SHP77 treated with DMSO at 0.1 percent for 48 hours (cell line): ENCODE measurements at regions not wholly inside any gene's neighbourhood (a gene's known extent, or its start where the extent isn't known, plus 50 kb on each side); places are given as distances from the start of the nearest gene placed in this dataset.

Source experiments
- DNase-seq: peaks from one replicate; lab custom pipeline; 2025; lab: John Stamatoyannopoulos, UW

DNA sequence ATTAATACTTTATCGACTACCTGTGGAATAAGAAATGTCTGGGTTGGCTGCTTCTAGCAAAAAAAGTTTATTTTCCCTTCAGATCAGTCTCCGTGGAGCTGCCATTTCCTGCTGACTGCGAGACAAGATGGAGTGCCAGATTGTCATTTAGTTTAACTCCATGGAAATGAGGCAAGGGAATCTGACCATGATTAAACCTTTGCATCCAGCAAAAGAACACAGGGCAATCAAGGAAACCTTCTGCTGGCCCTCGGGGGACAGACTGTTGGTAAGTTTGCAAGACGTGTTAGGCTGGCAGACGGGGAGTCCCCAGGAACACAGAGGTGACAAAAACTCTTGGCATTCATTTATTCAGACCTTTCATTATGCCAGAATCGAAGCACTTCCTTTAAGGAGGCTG lies 52.2 kb upstream of the SPACA1 start:
- no peak for DNase-seq

DNA sequence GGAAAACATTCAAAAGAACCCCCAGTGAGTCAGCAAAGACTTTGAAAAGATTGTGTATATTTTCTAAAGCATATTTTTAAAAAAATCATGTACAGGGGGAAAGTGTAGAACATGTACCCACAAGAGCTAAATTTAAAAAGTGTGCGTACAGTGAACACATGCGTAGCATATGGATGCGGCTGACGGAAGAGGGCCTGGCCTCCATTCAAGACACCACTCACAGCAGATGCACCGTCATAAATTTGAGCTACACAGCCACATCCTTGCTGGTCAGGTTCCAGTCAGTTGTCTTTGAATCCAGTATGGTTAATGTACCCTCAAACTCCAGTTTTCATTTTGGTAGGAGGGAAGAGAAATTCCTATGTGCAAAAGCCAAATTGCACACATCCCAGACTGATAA lies 54.3 kb upstream of the SPACA1 start:
- DNase-seq: no peak

DNA sequence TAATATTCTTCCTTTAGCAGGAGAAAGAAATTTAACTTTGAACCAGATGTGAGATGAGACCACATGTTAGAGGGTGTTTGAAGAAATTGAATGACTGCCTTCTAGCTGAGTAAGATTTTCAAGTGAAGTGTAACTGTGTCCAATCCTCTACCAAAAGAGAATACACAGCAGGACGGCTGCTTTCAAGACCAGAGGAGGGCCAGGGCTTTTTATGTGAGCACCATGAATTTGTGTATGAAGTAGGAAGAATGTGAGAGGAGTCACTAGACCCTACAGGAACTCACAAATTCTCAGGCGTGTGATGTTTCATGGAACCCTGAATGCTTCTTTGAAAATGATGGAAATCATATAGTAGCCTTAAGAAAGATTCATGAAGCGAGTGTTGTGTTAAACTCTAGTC lies 56.8 kb upstream of the SPACA1 start:
- DNase-seq: no peak

DNA sequence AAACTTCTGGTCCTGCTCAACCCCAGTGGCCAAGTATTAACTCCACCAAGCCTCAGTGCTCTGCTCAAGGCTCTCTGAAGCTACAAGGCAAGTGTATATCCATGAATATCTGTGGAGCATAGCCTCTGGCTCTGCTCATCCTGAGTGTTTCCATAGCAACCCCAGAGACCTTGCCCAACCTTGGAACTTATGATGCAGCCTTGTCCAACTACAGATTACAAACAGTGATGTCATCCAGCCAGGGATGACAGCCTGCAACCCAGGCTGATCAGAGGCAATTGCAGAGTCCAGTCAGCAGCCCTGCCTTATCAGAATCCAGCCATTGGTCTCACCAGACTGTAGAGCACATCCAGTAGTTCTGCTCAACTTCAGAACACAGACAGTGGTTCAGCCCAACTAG lies 65.5 kb upstream of the SPACA1 start:
- DNase-seq: no peak

DNA sequence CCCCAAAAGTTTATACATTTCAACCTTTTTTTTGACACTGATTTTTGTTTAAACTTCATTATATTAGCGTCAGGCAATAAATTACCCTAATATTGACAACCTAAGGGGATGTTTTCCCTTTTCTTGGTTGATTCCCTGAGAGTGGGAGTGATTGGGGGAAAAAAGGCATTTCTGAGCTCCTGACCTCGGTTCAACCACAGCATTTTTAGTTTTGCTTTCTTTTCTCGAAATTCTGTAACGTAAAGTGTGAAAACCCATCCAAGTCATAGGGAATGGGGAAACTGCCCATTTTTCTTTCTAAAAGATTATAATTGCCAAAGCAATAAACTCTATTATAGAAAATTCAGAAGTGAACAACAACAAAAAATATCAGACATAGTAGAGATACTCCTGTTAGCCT lies 67.9 kb upstream of the SPACA1 start:
- DNase-seq: no peak

DNA sequence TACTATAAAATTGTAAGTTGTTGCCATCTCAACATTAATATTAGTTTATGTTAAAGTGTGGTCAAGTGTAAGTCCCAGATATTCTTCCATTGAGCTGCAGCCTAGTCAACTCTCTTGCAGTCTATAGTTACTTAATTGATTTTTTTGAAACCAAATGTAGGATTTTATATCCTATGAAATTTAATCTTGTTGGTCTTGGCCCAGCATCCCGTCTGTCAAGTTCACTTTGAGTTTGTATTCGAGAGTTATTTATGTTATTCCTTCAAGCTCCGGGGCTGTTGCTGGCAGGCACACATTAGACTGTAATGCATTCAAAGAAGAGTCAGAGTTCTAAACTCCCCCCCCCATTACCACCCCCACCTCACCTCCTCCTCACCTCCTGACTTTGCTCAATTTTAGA lies 71.0 kb upstream of the SPACA1 start:
- no peak for DNase-seq

DNA sequence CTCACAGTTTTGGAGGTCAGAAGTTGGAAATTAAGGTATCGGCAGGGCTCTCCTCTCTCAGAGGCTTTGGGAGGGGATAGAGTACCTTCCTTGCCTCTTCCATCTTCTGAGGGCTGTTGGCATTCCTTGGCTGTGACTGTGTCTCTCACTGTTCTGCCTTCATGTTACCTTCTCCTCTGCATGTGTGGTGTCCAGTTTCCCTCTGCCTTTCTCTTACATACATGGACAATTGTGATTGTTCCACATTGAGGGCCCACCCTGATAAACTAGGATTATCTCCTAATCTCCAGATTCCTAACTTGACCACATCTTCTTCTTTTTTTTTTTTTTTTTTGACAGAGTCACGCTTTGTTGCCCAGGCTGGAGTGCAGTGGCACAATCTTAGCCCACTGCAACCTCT lies 72.1 kb upstream of the SPACA1 start:
- DNase-seq: no peak

DNA sequence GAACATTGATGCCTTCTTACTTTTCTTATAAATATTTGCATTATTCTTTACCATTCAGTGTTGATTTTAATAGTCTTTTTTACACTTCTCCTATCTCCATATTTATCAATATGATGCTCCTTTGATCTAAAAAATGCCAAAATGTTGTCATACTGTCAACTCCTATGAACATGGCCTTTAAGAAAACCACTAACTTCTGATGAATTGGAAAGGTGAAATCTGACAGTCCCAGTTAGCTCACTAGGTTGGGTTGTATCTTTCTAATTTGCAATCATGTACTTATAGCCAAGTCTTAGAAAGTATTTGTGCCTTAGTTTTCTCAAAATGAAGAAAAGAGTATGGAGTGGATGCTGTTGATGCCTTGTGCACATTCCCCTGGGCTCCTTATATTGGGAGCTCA lies 75.4 kb upstream of the SPACA1 start:
- no peak for DNase-seq

DNA sequence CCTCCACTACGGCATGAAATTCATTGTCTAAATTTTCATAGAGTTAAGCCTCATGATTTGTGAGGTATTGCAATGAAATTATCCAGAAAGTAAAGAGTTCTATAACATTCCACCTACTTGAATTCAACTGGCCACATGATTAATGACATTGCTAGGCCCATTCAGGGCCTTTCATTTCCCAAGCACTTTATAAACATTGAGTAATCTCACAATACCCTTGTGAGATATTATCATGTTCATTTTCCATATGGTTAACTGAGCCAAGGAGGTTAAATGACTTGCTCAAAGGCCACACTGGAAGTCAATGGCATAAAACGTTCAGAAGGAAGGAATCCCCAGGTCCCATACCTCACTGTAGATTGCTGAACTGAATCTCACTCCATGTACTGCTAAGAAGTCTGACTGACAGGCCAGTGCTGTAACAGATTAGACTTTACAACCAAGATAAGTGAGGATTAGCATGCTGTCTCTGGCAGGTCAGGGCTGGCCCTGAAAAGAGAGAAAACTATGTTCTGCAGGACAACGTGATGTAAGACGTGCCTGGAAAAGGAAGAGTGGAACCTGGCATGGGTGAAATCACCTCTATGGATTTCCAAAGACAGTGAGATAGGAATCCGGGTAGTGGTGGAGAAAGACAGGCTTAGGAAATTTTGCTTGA lies 75.9 kb upstream of the SPACA1 start:
- no peak for DNase-seq

DNA sequence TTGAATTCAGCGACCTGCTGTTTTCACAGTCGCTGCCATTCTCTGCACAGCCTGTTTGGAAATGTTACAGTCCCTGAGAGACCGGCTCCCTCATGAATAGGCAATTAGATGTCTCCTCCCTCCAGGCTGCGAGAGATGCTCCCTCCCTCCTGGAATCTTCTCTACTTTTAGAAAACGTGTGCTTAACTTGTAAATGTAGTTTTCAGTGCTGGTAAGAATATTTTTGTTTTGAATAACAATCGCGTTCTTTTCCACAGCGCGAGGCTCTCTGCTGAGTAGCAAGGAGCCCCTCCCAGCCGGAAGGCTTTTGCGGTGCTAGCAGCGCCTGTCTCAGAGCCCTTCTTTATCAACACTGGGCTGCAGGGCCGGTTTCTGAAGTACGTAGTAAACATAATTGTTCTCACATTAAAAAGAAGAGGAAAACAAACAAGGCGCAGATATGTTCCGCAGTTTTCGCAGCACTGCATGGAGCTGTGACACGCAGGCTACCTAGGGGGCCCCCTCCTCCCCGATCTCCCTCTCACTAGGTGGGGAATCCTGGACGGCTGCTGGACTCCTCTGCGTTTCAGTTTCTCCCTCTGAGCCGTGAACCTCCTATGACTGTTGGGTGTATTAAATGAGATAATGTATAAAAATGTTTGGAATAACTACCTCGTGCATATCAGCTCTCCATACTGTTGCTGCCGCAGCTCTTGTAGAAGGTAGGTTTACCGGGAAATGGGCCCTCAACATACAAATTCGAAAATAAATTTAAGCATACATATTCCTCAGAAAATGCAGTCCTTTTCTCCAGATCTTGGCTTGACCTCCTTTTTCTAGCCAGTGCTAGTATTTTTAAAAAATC lies 79.0 kb upstream of the SPACA1 start:
- no peak for DNase-seq

DNA sequence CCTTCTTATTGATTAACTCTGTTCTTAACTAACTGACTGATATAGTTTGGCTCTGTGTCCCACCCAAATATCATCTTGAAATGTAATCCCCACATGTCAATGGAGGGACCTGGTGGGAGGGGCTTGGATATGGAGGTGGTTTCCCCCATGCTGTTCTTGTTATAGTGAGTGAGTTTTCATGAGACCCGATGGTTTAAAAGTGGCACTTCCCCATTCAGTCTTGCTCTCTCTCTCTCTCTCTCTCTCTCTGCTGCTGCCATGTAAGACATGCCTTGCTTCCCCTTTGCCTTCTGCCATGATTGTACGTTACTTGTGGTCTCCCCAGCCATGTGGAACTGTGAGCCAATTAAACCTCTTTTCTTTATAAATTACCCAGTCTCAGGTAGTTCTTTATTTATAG lies 81.8 kb upstream of the SPACA1 start:
- no peak for DNase-seq

DNA sequence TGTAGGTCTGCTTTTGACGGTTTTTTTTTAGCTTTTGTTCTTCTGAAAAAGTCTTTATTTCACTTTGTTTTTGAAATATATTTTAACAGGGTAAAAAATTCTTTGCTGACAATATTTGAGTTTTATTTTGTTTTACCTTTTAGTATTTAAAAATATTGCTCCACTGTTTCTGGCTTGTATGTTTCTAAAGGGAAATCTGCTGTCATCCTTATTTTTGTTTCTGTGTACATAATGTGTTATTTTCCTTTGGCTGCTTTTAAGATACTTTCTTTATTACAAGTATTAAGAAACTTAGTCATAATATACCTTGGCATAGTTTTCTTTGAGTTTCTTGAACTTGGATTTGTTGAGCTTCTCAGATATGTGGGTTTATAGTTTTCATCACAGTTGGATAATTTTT lies 88.6 kb upstream of the SPACA1 start:
- DNase-seq: no peak

DNA sequence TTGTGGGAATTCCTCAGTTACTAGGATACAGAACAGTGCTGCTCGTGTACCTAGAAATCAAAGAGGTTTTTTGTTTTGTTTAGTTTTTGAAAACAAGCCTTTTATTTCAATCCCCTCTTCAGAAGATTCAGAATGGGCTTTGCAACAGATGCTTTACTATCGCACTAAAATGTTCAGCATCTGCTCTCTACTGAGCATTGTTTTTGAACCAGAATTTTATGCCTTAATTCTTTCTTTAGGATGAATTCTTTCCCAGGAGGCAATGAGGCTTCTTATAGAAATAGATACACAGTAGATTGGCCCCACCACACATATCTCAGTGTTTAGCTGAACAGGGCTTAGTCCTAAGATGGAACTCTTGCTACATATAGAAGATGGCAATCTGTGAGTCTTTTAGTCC lies 95.9 kb upstream of the SPACA1 start:
- no peak for DNase-seq

DNA sequence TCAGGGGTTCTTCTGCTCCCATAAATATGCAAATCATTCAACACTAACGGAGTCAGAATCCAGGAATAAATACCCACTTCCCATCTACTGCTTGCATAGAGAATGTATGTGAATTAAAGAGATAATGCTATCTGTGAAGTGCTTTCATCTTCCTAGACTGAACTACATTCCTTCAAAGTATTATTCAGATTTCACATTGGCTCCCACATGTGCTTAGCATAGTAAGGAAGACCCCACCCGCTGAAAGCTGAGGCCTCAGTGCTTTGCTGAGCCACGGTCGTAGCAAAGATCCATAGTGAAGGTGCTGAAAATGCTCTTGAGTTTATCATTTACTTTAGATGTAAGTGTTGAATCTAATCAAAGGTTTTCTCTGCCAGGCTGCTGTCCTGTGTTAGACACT lies 97.0 kb upstream of the SPACA1 start:
- no peak for DNase-seq

DNA sequence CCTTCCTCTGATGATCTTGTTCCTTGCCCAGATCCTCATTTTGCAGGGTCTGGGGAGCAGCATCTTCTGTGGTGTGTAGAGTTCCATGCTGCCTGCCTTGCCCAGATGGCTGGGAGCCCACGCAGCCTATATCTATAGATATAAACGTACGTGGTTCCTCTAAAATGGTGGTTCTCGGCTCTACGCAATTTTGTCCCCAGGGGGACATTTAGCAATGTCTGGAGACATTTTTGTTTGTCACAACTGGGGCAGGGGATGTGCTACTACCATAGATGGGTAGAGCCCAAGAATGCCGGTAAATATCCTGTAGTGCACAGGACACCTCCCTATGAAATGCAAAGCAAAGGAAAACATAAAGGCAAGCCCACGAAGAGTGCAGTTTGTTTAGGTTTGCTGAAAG lies 98.4 kb upstream of the SPACA1 start:
- DNase-seq: no peak

DNA sequence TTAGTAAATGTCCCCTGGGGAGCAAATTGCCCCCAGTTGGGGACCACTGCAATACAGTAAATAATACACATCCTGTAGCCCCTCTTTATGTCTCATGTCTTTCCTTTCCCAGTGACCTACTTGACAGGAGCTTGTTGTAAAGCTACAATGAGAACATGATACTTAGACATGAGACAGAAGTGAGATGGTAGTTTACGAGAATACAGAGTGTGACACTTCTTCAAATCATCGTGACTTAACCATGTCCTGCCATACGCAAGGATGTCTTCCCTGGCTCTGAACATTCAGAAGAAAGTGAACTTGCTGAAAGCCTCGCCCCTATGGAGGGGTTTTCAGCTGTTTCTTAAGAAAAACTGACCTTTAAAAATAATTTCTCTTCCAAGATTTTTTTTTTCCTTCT lies 101.0 kb upstream of the SPACA1 start:
- no peak for DNase-seq

DNA sequence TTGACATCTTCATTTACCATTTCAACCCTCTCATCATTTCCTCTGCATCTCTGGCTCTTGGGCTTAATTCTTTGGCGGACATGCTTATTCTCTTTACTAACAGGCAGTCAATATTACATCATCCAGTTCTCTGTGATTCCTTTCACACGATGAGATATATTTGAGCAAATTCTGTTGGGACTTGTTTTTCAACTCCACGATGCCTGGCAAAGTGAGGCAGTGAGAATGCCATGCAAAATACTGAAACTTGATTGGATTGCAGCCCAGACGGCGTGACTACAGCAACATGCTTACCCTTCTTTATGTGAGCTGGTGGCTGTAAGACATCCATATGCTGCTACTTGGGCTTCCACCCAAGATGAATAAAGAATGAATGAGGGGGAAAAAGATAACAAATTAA lies 101.7 kb upstream of the SPACA1 start:
- no peak for DNase-seq

DNA sequence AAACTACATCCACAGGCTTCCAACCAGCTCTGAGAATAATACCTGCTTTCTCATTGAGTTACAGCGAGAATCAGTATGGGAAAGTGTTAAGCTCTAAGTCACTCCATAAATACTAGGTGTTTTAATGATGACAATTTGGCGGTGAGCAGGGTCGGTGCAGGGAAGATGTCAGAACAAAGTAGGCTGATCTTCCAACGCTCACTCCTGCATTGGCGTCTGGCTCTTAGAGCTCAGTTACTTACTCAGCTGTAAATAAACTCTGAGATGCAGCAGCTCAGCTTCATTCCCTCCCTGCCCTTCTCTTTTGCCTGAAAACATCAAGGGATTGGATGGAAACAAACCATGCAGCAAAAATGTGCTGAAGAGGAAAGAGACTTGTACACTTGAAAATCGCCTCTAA lies 102.5 kb upstream of the SPACA1 start:
- DNase-seq: no peak

DNA sequence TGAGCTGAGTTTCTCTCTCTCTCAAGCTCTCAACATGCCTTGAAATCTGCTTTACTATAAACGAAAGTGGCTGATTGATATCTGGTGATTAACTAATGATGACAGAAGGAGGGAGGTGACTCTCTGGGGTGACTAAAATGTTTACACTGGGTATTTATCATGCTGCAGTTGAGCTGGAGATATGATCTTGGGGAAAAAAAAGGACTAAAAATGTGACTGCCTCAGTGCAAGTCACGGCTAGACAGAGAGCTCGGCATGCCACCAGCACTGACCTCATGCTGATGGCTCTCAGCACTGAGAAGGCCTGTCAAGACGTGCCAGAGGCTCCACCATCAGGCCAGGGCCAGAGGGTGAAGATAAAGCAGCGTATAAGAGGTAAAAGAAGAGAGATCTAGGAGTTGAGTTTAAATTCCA lies 103.1 kb upstream of the SPACA1 start:
- peak; percentile 19 for DNase-seq

DNA sequence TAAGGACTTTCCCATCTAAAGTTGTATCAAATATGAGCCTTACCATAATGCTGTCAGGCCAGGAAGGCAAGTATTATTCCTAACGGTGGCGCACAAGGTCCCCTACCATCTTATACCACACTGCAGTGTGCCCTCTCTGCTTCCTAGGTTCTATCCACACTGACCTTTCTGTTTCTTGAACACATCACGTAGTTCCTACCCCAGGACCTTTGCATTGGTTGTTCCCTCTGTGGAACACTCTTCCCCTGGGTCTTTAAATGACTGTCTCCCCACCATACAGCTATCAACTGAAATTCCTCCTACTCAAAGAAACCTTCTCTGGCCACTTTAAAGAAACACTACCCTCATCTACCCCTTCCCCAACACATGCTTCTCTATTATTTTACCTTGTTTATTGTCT lies 104.5 kb upstream of the SPACA1 start:
- DNase-seq: no peak

DNA sequence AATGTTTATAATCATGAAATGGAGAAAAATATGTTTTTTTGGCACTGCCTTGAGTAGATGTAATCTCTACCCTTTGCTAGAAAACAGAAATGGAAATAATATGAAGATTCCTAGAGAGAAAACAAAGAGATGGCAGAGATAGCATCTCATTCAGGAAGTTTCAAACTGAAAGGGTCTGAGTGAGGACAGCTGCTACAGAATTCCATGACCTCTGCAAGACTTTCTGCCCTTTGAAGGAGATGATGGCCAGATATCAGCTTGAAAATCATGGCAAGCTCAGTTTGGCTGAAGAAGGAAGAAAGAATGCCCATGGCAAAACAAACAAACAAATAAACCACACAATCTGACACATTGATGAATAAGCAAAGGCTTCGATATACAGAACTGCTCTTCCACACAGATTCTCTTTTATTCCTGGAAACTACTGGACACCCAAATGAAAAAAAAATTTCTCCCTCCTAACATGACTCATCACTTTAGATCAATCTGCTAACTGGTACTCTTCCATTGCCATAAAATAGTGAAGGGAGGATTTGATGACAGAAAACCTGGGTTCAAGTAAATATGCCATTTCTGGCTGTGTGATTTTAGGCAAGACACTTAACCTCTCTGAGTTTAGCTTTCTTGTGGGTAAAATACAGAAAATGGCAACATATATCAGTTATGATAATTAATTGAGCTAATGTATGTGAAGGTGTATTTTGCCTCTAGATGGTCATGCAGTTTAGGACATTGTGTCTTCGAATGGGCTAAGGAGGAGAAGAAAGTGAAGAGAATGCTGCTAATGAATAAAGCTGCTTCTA lies 105.9 kb upstream of the SPACA1 start:
- DNase-seq: no peak

DNA sequence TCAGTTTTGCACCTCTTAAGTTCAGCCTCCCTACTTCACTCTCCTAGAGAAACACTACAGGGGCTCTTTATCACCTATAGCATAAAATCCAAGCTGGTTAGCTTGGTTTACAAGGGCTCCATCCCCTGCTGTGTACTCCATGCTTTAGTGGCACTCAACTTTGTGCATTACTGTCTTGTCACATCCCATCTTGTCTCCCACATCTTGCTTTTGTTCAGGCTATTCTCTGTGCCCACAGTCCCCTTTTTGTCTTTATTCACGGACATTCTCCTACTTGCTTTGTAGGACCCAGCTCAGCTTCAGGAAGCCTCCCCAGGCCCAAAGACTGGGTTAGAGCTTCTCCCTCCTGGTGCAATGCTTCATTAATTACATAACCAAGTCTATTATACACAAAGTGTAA lies 107.9 kb upstream of the SPACA1 start:
- DNase-seq: no peak

DNA sequence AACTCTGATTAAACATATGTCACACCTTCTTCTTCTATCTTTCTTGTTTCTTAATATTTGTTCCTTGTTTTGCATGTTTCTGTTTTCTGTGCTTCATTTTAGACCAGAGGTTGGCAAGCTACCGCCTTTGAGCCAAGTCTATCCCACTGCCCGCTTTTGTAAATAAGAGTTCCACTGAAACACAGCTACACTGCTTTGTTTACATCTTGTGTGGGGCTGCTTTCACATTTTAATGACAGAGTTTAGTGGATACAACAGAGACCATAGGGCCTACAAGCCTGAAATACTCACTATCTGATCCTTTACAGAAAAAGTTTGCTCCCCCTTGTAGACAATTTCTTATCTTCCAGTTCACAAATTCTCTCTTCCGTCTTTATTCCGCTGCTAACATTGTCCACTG lies 109.4 kb upstream of the SPACA1 start:
- no peak for DNase-seq
